ENCODE measurements at regions not wholly inside any gene's neighbourhood (a gene's known extent, or its start where the extent isn't known, plus 50 kb on each side); places are given as distances from the start of the nearest gene placed in this dataset.

DNA sequence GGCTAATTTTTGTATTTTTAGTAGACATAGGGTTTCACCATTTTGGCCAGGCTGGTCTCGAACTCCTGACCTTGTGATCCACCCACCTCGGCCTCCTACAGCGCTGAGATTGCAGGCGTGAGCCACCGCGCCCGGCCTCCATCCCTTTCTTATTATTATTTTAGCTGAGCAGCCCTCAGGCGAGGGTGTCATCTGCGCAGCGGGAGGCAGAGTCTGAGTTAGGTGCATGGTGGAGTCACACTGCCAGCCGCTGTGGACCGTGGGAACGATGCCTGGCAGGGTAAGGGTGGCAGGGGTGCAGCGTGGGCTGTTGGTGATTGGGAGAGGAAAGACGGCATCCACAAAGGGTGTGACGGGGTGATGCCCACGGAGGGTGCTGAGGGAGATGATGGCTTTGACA is 491.8 kb upstream of the FAT1 start:
- no peaks in the 10 kb centered on the region for H4K20me1 ChIP-seq
- H3K9me3 ChIP-seq (replicated peaks in 1 of 11), result peaks cover 0 to 9% (median 0%) of the 10 kb centered on the region in 11 experiments; a peak in 3 of 22 replicates
- H3K9ac ChIP-seq, result no peak overlapping the region
- H3K4me1 ChIP-seq, result no peaks in the 10 kb centered on the region
- TF ChIP-seq Cebpa-rat (IDR thresholded peaks at IDR 0.05), result no peak
- no peak overlapping the region for H3K4me2 ChIP-seq
- H3K36me3 ChIP-seq, result no peaks in the 10 kb centered on the region
- no peaks in the 10 kb centered on the region for H3K27me3 ChIP-seq
- H3K4me3 ChIP-seq, result no peak overlapping the region
- no peak overlapping the region for H3K27ac ChIP-seq

DNA sequence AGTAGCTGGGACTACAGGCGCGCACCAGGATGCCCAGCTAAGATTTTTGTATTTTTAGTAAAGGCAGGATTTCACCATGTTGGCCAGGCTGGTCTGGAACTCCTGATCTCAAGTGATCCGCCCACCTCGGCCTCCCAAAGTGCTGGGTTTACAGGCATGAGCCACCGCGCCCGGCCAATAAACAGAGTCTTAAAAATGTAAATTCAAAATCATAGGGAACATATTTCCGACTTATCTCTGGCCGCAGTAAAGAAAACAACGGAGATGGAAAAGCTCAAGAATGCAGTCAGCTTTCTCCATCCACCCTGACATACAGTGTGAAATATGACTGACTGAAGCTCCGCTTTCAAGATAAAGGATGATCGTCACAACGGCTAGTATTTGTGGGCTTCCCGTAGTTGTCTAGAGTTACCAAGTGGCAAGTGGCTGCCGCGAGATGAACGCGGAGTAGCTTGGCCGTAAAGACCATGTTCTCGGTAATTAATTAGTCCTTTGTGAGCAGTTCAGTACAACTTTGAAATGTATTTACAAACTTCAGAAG is 495.1 kb upstream of the FAT1 start:
- Histone ChIP-seq H3K4me2 (no peak overlapping the region), H3K4me3 (no peak overlapping the region), H3K36me3 (no peaks in the 10 kb centered on the region), H3K27ac (no peak overlapping the region), H3K4me1 (no peaks in the 10 kb centered on the region), H3K9ac (no peak overlapping the region), H3K27me3 (no peaks in the 10 kb centered on the region), H4K20me1 (no peaks in the 10 kb centered on the region), H3K9me3 (replicated peaks in 1 of 11) (peaks cover 0 to 8% (median 0%) of the 10 kb centered on the region in 11 experiments; a peak in 2 of 22 replicates)
- TF ChIP-seq Cebpa-rat (IDR thresholded peaks at IDR 0.05), result no peak

DNA sequence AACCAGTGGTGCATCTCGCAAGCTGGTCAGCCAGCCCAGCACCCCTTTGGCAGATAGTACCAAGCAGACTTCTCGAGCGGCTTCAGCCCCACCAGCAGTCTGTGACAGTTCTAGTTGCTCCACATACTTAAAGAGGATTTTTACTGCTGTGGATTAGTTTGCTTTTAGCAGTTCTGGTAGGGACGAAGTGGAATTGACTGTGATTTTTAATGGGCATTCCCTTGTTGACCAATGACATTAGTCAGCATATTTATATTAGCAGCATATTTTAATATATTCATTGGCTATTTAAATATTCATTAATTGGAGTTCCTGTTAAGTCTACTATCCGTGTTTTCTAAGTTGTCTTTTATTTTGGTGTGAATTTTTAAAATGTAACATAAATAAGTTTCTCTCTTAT is 500.9 kb upstream of the FAT1 start:
- Histone ChIP-seq H3K36me3 (no peaks in the 10 kb centered on the region), H3K27ac (no peak overlapping the region), H3K27me3 (no peaks in the 10 kb centered on the region), H3K4me3 (no peak overlapping the region), H3K9ac (no peak overlapping the region), H3K4me2 (no peak overlapping the region), H4K20me1 (no peaks in the 10 kb centered on the region), H3K4me1 (no peaks in the 10 kb centered on the region), H3K9me3 (replicated peaks in 1 of 11) (no peaks in the 10 kb centered on the region)
- TF ChIP-seq Cebpa-rat (IDR thresholded peaks at IDR 0.05), result no peak

DNA sequence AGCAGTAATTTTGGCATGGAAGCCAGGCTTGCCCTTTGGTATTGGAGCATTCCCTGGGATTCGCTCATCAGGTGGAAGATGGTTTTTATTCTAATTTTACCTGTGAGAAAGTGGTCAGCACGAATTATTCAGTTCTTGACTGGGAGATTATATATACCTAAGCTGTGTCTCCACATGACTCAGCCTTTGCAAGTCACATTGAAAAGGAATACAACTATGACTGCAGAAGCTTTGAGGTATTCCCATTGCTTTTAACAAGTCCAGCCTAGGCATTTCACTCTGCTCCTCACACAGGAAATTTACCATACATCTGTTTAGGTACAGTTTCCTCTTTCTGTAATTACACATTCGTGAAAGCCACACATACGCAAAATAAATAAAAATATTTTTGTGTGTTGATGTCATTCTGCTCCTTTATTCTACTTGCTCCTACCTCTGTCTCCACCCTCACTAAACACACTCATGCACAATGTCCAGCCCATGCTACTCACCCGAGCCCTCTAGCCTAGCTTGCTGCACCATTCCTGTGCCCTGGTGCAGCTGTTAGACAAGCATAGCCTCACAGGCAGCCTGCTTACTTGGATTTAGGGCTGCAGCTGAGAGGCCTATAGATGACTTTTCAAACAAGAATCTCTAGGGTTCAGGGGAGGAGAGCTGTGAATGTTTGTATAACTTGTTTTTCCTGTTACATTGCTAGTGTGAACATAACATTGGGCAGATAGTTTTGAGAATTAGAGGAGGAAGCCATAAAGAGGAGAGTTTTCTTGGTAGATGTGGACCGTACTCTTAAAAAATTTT is 504.4 kb upstream of the FAT1 start:
- no peaks in the 10 kb centered on the region for H3K27me3 ChIP-seq
- no peak overlapping the region for H3K9ac ChIP-seq
- no peaks in the 10 kb centered on the region for H3K4me1 ChIP-seq
- H3K36me3 ChIP-seq, result no peaks in the 10 kb centered on the region
- no peak overlapping the region for H3K4me3 ChIP-seq
- no peak for TF ChIP-seq Cebpa-rat (IDR thresholded peaks at IDR 0.05)
- no peak overlapping the region for H3K4me2 ChIP-seq
- no peaks in the 10 kb centered on the region for H4K20me1 ChIP-seq
- H3K9me3 ChIP-seq (replicated peaks in 1 of 11), result no peaks in the 10 kb centered on the region
- H3K27ac ChIP-seq, result no peak overlapping the region

DNA sequence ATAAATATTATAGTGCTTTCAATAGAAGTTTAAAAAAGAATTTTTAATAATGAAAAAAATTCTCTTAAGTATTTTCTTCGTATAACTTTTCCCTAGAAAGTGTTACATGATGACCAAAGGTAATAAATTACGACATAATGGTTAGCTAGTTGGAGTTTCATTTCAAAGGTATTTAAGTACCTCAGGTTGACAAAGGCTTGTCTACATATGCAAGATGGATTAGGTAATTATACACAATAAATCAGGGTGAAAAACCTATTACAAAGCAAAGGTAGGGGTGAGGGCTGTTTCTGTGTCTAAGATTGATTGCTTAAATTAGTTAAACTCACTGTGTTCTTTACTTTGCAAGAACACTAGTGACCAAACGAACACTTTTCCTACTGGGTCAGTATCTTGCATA is 508.5 kb upstream of the FAT1 start:
- Histone ChIP-seq H3K36me3 (no peaks in the 10 kb centered on the region), H3K9me3 (replicated peaks in 1 of 11) (0 out of 22 replicates have a peak, but pooled peaks cover 0 to 4% (median 0%) of the 10 kb centered on the region in 11 experiments), H3K9ac (no peak overlapping the region), H3K4me1 (0 out of 20 replicates have a peak, but pooled peaks cover 0 to 4% (median 0%) of the 10 kb centered on the region in 10 experiments), H4K20me1 (no peaks in the 10 kb centered on the region), H3K27ac (no peak overlapping the region), H3K4me2 (no peak overlapping the region), H3K4me3 (no peak overlapping the region), H3K27me3 (no peaks in the 10 kb centered on the region)
- no peak for TF ChIP-seq Cebpa-rat (IDR thresholded peaks at IDR 0.05)

DNA sequence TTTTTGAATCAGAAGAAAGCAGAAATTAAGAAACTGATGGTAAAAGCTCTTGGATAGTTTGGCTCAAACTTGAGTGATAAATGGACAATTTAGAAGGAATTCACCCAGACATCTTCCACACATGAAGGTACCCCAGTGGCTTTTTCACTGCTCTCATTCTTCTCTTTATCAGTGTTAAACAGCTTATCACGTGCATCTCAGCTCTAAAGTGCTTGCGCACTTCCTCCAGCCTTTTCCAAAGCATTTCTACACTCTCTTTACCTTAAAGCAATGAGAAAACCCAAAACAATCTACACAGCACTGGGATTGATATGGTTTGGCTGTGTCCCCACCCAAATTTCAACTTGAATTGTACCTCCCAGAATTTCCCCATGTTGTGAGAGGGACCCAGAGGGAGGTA is 509.1 kb upstream of the FAT1 start:
- Histone ChIP-seq H3K36me3 (no peaks in the 10 kb centered on the region), H3K4me2 (no peak overlapping the region), H3K9me3 (replicated peaks in 1 of 11) (0 out of 22 replicates have a peak, but pooled peaks cover 0 to 5% (median 0%) of the 10 kb centered on the region in 11 experiments), H3K4me3 (no peak overlapping the region), H3K9ac (no peak overlapping the region), H3K27me3 (no peaks in the 10 kb centered on the region), H3K4me1 (0 out of 20 replicates have a peak, but pooled peaks cover 0 to 4% (median 0%) of the 10 kb centered on the region in 10 experiments), H3K27ac (no peak overlapping the region), H4K20me1 (no peaks in the 10 kb centered on the region)
- TF ChIP-seq Cebpa-rat (IDR thresholded peaks at IDR 0.05), result no peak

DNA sequence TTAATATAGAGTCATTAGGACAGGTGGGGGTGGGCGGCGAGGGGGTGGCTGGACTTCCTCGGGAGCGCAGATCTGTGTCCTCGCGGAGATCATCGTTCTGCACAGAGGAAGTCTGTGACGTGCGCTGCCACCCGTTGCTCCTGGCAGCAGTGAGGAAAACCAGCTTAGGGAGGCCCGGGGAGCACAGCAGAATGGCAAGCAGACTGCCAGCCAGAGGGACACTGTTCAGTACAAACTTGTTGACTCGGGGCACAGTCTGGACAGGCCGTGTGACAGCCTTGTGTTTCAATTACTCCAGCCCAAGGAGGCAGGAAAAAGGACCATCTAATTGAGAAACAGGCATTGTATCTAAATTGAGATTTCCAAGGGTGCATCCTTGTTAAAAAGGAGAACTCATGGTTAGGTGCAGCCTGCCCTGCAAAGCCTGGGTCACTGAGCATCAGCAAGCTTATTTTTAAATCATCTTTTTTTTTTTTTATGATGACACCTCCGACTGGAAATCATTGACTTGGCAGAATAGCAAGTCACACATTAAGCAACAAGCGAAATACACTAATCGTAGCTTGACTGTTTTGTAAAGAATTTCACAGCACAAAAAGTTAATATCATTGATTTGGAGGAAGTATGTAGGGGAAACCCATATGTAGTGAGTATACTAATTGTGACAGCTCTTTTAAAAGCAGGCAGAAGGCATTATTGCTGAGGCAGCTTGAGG is 512.0 kb upstream of the FAT1 start:
- Histone ChIP-seq H4K20me1 (no peaks in the 10 kb centered on the region), H3K4me3 (no peak overlapping the region), H3K36me3 (no peaks in the 10 kb centered on the region), H3K4me1 (0 out of 20 replicates have a peak, but pooled peaks cover 0 to 4% (median 0%) of the 10 kb centered on the region in 10 experiments), H3K9me3 (replicated peaks in 1 of 11) (0 out of 22 replicates have a peak, but pooled peaks cover 0 to 5% (median 0%) of the 10 kb centered on the region in 11 experiments), H3K9ac (no peak overlapping the region), H3K27me3 (no peaks in the 10 kb centered on the region), H3K4me2 (no peak overlapping the region), H3K27ac (no peak overlapping the region)
- no peak for TF ChIP-seq Cebpa-rat (IDR thresholded peaks at IDR 0.05)

DNA sequence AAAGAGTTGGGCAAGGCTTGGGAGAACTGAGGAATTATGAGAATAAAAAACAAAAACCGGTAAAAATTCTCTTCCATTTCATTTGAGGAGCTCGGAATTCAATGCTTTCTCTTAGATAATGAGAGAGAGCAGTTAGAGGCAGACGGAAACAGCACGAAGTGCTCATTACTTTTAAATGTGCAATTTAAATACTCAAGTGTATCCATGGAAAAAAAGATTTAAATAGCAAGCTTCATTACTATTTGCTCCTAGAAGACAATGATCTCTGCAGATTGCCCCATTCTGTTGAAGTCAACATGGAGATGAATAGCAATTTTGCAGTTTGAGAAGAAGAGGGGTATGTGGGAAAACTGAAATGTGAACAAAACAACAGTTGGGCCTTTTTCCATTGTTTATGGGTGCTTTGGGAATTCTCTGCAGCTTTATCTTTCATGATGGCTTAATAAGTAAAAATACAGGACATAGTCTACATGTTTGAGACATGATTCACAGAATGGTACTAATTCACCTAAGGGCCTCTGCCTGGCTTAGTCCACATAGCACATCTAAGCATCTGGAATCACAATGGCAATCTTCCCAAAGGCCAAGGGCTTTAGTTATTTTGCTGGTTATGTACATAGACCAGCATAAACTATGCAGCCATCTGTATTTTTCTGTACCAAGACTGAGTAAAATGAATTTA is 512.7 kb upstream of the FAT1 start:
- H3K4me1 ChIP-seq, result peaks cover 0 to 4% (median 0%) of the 10 kb centered on the region in 10 experiments; a peak in 1 of 20 replicates

DNA sequence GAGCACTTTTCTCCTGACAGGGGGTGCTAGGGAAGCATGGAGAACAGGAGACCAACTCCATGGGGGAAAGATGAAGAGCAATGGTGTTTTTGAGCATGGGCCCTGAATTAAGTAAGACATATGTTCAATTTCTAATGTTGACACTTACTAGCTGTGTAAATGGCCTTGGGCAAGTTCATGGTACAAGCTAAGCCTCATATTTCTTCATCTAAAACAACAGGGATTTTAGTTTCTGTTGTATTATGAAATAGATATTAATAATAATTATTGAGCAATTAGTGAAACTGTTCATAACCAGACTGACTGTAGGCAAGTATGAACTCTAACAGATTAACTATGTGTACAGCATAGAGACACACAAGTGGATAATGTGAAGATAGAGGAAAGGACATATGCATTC is 515.0 kb upstream of the FAT1 start:
- peaks cover under 1 to 10% (median 4%) of the 10 kb centered on the region in 11 experiments; a peak in 17 of 22 replicates for H3K9me3 ChIP-seq (replicated peaks in 1 of 11)
- no peaks in the 10 kb centered on the region for H3K36me3 ChIP-seq
- H3K9ac ChIP-seq, result no peak overlapping the region
- H3K27me3 ChIP-seq, result no peaks in the 10 kb centered on the region
- no peak for TF ChIP-seq Cebpa-rat (IDR thresholded peaks at IDR 0.05)
- H3K4me3 ChIP-seq, result no peak overlapping the region
- H3K4me1 ChIP-seq, result peaks cover 0 to 9% (median 2%) of the 10 kb centered on the region in 10 experiments; a peak in 5 of 20 replicates
- no peaks in the 10 kb centered on the region for H4K20me1 ChIP-seq
- no peak overlapping the region for H3K27ac ChIP-seq
- H3K4me2 ChIP-seq, result no peak overlapping the region

More for the DNA sequence above, 512.7 kb upstream of the FAT1 start:
- no peaks in the 10 kb centered on the region for H3K36me3 ChIP-seq
- no peak overlapping the region for H3K4me3 ChIP-seq
- no peak for TF ChIP-seq Cebpa-rat (IDR thresholded peaks at IDR 0.05)
- H3K9me3 ChIP-seq (replicated peaks in 1 of 11), result 0 out of 22 replicates have a peak, but pooled peaks cover 0 to 5% (median 0%) of the 10 kb centered on the region in 11 experiments
- no peaks in the 10 kb centered on the region for H4K20me1 ChIP-seq
- H3K9ac ChIP-seq, result no peak overlapping the region
- H3K27ac ChIP-seq, result no peak overlapping the region
- no peak overlapping the region for H3K4me2 ChIP-seq
- no peaks in the 10 kb centered on the region for H3K27me3 ChIP-seq

Data from BLaER1 treated with 17β-estradiol and CSF1 and Interleukin-3, amounts not matched to agents 10 nM and 100 nM (cell line).